C4-2B (cell line): ENCODE measurements at regions not wholly inside any gene's neighbourhood (a gene's known extent, or its start where the extent isn't known, plus 50 kb on each side); places are given as distances from the start of the nearest gene placed in this dataset.

Source experiments
- ZFX ChIP-seq: fragments of 450-650 bp; IDR thresholded peaks from 2 replicates; pipeline ENCODE4 v1.6.1; 2017
- TF ChIP-seq, protein P1 (sequence below): fragments of 450-650 bp; conservative IDR thresholded peaks from 2 replicates; pipeline ENCODE4 v1.5.1; 2017; ENCODE audit warnings: mild to moderate bottlenecking

DNA sequence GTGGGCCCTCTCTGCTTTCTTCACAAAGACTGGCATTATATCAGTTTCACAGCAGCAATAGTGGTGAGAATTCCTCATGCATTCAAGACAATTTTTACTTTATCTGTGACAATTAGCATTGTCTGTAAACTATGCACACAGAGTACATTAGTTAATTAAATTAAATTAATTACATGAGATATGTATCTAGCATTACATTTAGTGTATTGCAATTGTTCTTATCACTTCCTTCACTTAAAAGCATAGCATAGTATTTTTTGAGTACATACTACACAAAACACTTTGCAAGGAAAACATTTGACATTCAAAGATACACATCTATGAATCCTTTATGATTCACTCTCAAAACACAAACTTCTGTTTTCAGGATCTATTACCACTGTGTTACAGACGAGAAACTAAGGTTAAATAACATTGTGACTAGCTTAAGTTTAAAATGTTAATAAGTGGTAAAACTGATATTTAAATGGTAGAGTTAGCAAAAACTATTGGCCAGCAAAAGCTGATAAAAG lies 1542.6 kb downstream of the PLA2G4A start:
- TF ChIP-seq, protein P1, sequence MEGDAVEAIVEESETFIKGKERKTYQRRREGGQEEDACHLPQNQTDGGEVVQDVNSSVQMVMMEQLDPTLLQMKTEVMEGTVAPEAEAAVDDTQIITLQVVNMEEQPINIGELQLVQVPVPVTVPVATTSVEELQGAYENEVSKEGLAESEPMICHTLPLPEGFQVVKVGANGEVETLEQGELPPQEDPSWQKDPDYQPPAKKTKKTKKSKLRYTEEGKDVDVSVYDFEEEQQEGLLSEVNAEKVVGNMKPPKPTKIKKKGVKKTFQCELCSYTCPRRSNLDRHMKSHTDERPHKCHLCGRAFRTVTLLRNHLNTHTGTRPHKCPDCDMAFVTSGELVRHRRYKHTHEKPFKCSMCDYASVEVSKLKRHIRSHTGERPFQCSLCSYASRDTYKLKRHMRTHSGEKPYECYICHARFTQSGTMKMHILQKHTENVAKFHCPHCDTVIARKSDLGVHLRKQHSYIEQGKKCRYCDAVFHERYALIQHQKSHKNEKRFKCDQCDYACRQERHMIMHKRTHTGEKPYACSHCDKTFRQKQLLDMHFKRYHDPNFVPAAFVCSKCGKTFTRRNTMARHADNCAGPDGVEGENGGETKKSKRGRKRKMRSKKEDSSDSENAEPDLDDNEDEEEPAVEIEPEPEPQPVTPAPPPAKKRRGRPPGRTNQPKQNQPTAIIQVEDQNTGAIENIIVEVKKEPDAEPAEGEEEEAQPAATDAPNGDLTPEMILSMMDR = no peak
- TF ChIP-seq ZFX = no peak
